HEK293 (cell line): ENCODE measurements at regions not wholly inside any gene's neighbourhood (a gene's known extent, or its start where the extent isn't known, plus 50 kb on each side); places are given as distances from the start of the nearest gene placed in this dataset.

ENCODE experiments used
- KLF10 ChIP-seq: fragments of 450-650 bp; IDR thresholded peaks from 2 replicates; pipeline ENCODE4 v1.5.1; 2018; ENCODE audit warnings: missing biosample characterization, mild to moderate bottlenecking, missing genetic modification characterization
- MEIS1 ChIP-seq: sonication (generic); formaldehyde crosslinking; IDR thresholded peaks from 2 replicates; pipeline ENCODE4 v1.8.1; 2022; ENCODE audit warnings: missing genetic modification reagents, mild to moderate bottlenecking, borderline replicate concordance
- PRDM1 ChIP-seq: fragments of 450-650 bp; formaldehyde crosslinking; IDR thresholded peaks from 2 replicates; pipeline ENCODE4; 2016; ENCODE audit warnings: missing biosample characterization, missing genetic modification characterization
- SETDB1 ChIP-seq: IDR thresholded peaks from one replicate; pipeline ENCODE4 v1.6.1; 2017; ENCODE audit warnings: mild to moderate bottlenecking, low read length, moderate library complexity, mixed read lengths; ENCODE audit not compliant: insufficient read length
- YY1 ChIP-seq: fragments of 450-650 bp; formaldehyde crosslinking; IDR thresholded peaks from 2 replicates; pipeline ENCODE4 v1.5.1; 2018; ENCODE audit warnings: missing biosample characterization, missing genetic modification characterization
- ZBTB1 ChIP-seq: fragments of 450-650 bp; formaldehyde crosslinking; IDR thresholded peaks from 2 replicates; pipeline ENCODE4 v1.5.1; 2016; ENCODE audit warnings: missing biosample characterization, missing genetic modification characterization
- ZNF175 ChIP-seq: fragments of 450-650 bp; formaldehyde crosslinking; IDR thresholded peaks from 2 replicates; pipeline ENCODE4 v1.5.1; 2016; ENCODE audit warnings: missing biosample characterization, missing genetic modification characterization
- ZNF335 ChIP-seq: fragments of 450-650 bp; formaldehyde crosslinking; conservative IDR thresholded peaks from 2 replicates; pipeline ENCODE4 v1.5.1; 2016; ENCODE audit warnings: missing biosample characterization, missing genetic modification characterization
- ZNF426 ChIP-seq: fragments of 450-650 bp; formaldehyde crosslinking; IDR thresholded peaks from 2 replicates; pipeline ENCODE4 v1.5.1; 2017; ENCODE audit warnings: missing biosample characterization, missing genetic modification characterization, mild to moderate bottlenecking, inconsistent platforms, moderate library complexity
- ZNF76 ChIP-seq: fragments of 450-650 bp; formaldehyde crosslinking; IDR thresholded peaks from 2 replicates; pipeline ENCODE4; 2016; ENCODE audit warnings: low read depth, missing biosample characterization, missing genetic modification characterization, borderline replicate concordance
- ZNF830 ChIP-seq: fragments of 450-650 bp; IDR thresholded peaks from 2 replicates; pipeline ENCODE4 v1.5.0; 2018; ENCODE audit warnings: missing biosample characterization, missing genetic modification characterization, low read depth, mild to moderate bottlenecking, moderate library complexity
- TF ChIP-seq, protein P1 (sequence below): fragments of 450-650 bp; formaldehyde crosslinking; IDR thresholded peaks from 2 replicates; pipeline ENCODE4 v1.5.1; 2016; ENCODE audit warnings: missing biosample characterization, missing genetic modification characterization
- TF ChIP-seq, protein P2 (sequence below): fragments of 450-650 bp; formaldehyde crosslinking; IDR thresholded peaks from 2 replicates; pipeline ENCODE4 v1.5.1; 2016; ENCODE audit warnings: missing biosample characterization, missing genetic modification characterization
- TF ChIP-seq, protein P3 (sequence below): fragments of 450-650 bp; formaldehyde crosslinking; IDR thresholded peaks from 2 replicates; pipeline ENCODE4 v1.5.1; 2016; ENCODE audit warnings: missing biosample characterization, missing genetic modification characterization

DNA sequence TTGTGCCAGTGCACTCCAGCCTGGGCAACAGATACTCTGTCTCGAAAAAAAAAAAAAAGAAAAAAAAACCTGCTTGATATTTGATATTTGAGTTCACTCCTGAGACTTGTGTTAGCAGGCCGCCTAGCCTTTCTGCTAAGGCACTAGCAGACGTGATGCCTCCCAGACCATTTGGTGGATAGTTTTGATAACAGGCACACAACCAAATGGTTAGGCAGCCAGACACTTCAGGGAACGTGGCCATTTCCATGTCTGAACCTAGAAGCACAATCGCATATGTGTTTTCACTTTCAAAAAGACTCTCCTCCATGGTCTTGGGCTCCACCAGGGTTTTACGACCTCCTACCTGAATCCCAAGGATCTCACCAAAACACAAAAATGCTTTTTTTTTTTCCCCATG lies 1319.5 kb downstream of the BRINP3 start:
- TF ChIP-seq, protein P1, sequence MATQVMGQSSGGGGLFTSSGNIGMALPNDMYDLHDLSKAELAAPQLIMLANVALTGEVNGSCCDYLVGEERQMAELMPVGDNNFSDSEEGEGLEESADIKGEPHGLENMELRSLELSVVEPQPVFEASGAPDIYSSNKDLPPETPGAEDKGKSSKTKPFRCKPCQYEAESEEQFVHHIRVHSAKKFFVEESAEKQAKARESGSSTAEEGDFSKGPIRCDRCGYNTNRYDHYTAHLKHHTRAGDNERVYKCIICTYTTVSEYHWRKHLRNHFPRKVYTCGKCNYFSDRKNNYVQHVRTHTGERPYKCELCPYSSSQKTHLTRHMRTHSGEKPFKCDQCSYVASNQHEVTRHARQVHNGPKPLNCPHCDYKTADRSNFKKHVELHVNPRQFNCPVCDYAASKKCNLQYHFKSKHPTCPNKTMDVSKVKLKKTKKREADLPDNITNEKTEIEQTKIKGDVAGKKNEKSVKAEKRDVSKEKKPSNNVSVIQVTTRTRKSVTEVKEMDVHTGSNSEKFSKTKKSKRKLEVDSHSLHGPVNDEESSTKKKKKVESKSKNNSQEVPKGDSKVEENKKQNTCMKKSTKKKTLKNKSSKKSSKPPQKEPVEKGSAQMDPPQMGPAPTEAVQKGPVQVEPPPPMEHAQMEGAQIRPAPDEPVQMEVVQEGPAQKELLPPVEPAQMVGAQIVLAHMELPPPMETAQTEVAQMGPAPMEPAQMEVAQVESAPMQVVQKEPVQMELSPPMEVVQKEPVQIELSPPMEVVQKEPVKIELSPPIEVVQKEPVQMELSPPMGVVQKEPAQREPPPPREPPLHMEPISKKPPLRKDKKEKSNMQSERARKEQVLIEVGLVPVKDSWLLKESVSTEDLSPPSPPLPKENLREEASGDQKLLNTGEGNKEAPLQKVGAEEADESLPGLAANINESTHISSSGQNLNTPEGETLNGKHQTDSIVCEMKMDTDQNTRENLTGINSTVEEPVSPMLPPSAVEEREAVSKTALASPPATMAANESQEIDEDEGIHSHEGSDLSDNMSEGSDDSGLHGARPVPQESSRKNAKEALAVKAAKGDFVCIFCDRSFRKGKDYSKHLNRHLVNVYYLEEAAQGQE (tag by site-specific recombination), result no peak
- no peak for TF ChIP-seq ZNF76 (tag by site-specific recombination)
- TF ChIP-seq, protein P2, sequence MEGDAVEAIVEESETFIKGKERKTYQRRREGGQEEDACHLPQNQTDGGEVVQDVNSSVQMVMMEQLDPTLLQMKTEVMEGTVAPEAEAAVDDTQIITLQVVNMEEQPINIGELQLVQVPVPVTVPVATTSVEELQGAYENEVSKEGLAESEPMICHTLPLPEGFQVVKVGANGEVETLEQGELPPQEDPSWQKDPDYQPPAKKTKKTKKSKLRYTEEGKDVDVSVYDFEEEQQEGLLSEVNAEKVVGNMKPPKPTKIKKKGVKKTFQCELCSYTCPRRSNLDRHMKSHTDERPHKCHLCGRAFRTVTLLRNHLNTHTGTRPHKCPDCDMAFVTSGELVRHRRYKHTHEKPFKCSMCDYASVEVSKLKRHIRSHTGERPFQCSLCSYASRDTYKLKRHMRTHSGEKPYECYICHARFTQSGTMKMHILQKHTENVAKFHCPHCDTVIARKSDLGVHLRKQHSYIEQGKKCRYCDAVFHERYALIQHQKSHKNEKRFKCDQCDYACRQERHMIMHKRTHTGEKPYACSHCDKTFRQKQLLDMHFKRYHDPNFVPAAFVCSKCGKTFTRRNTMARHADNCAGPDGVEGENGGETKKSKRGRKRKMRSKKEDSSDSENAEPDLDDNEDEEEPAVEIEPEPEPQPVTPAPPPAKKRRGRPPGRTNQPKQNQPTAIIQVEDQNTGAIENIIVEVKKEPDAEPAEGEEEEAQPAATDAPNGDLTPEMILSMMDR (tag by site-specific recombination), result no peak
- no peak for TF ChIP-seq ZNF175 (tag by site-specific recombination)
- TF ChIP-seq ZBTB1 (tag by site-specific recombination), result no peak
- TF ChIP-seq KLF10 (tag by site-specific recombination), result no peak
- no peak for TF ChIP-seq ZNF426 (tag by site-specific recombination)
- no peak for TF ChIP-seq ZNF335
- TF ChIP-seq, protein P3, sequence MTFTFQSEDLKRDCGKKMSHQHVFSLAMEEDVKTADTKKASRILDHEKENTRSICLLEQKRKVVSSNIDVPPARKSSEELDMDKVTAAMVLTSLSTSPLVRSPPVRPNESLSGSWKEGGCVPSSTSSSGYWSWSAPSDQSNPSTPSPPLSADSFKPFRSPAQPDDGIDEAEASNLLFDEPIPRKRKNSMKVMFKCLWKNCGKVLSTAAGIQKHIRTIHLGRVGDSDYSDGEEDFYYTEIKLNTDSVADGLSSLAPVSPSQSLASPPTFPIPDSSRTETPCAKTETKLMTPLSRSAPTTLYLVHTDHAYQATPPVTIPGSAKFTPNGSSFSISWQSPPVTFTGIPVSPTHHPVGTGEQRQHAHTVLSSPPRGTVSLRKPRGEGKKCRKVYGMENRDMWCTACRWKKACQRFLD (tag by site-specific recombination), result no peak
- no peak for TF ChIP-seq ZNF830 (tag by site-specific recombination)
- no peak for TF ChIP-seq MEIS1 (CRISPR knock-in tag)
- no peak for TF ChIP-seq SETDB1
- TF ChIP-seq YY1, result no peak
- TF ChIP-seq PRDM1 (tag by site-specific recombination), result no peak
